Spleen (tissue), 11 donors: ENCODE measurements at regions not wholly inside any gene's neighbourhood (a gene's known extent, or its start where the extent isn't known, plus 50 kb on each side); places are given as distances from the start of the nearest gene placed in this dataset.
A peak's percentile ranks its signal among the peaks of the same experiment; 100 is the strongest.
"Not testable (repeated sequence)": the region's sequence is repeated elsewhere in the genome, so short reads cannot be mapped to it uniquely, and the experiment has no call there.

Experiments
- DNase-seq: peaks from one replicate; pipeline ENCODE4 v3.0.0-alpha.2; 2020
- H3K27ac ChIP-seq, 8 donors: fragments of 200-600 bp; sonication (generic) in 7 of 8; 1 replicate in 4 of 8; 2 replicates in 4 of 8; pipeline versions ENCODE4 v1.5.0 to v1.8.0; 2016 to 2021; ENCODE audit warnings: inconsistent platforms in 4 of 8, mild to moderate bottlenecking in 4 of 8, moderate library complexity in 1 of 8
- H3K27me3 ChIP-seq, 7 donors: fragments of 200-600 bp; sonication (generic) in 6 of 7; replicated peaks in 1 of 7; 1 replicate in 4 of 7; 2 replicates in 3 of 7; pipeline versions ENCODE4 v1.5.0 to v1.8.0; 2016 to 2021; ENCODE audit warnings: inconsistent platforms in 3 of 7, mild to moderate bottlenecking in 1 of 7
- H3K36me3 ChIP-seq, 6 donors: fragments of 200-600 bp; sonication (generic) in 5 of 6; 1 replicate in 4 of 6; 2 replicates in 2 of 6; pipeline versions ENCODE4 v1.5.0 to v1.8.0; 2016 to 2021; ENCODE audit warnings: inconsistent platforms in 2 of 6
- H3K4me1 ChIP-seq, 6 donors: fragments of 200-600 bp; sonication (generic) in 5 of 6; 1 replicate in 3 of 6; 2 replicates in 3 of 6; pipeline versions ENCODE4 v1.5.0 to v1.8.0; 2016 to 2021; ENCODE audit warnings: inconsistent platforms in 3 of 6
- H3K4me3 ChIP-seq, 8 donors: fragments of 200-600 bp; sonication (generic) in 7 of 8; 1 replicate in 4 of 8; 2 replicates in 4 of 8; pipeline versions ENCODE4 v1.5.0 to v1.8.0; 2016 to 2021; ENCODE audit warnings: inconsistent platforms in 4 of 8, mild to moderate bottlenecking in 4 of 8, moderate library complexity in 2 of 8
- H3K9me3 ChIP-seq, 8 donors: fragments of 200-600 bp; sonication (generic) in 7 of 8; 1 replicate in 4 of 8; 2 replicates in 4 of 8; pipeline versions ENCODE4 v1.5.0 to v1.8.0; 2016 to 2021; ENCODE audit warnings: inconsistent platforms in 4 of 8
- CTCF ChIP-seq, 11 experiments: fragments of 200-600 bp in 7 of 11; fragments of 450-650 bp in 4 of 11; sonication (generic) in 4 of 11; IDR thresholded peaks in 8 of 11; conservative IDR thresholded peaks in 3 of 11; 1 replicate in 7 of 11; 2 replicates in 4 of 11; pipeline versions ENCODE4 v1.4.0 to v1.8.0; 2016 to 2021; ENCODE audit warnings: antibody characterized with exemption in 11 of 11, inconsistent platforms in 4 of 11, mild to moderate bottlenecking in 1 of 11
- POLR2A ChIP-seq, 3 donors: fragments of 450-650 bp; IDR thresholded peaks; one replicate each; pipeline ENCODE4 v1.5.1; 2017; ENCODE audit warnings: antibody characterized with exemption in 3 of 3, mild to moderate bottlenecking in 1 of 3
- POLR2AphosphoS5 ChIP-seq, 3 donors: sonication (generic); formaldehyde crosslinking; IDR thresholded peaks; one replicate each; pipeline ENCODE4 v1.5.1; 2017; ENCODE audit warnings: antibody characterized with exemption in 3 of 3
- WGBS, 5 donors: extraction: QIAGEN DNeasy Blood & Tissue Kit in 3 of 5; methylation state at CpG; one replicate each; pipeline versions ENCODE4 v1.1.5 to v1.1.7; 2013 to 2018; 5-methylcytosine and 5-hydroxymethylcytosine counted together
- intact Hi-C: fragments of 100-400 bp; cut with DNase I; formaldehyde crosslinking; loops from one replicate; pipeline ENCODE4 v1.15.0; 2023; ENCODE audit warnings: low total_unique reads
- donor health status: healthy with polysubstance abuse.
- donor health status: DM: no; HTN: no; CAD: no; lungs with moderate emphysema.
- donor health status: DM: no; HTN: no; CAD: no.
- donor health status: Bipolar disorder and iron deficiency.
- donor health status: healthy.
- donor health status: DM: no; HTN: no; CAD: no.
- donor health status: DM: yes; HTN: yes; CAD: no.

GRCh38 chr13:52922961-52923360 is 74.5 kb upstream of the PCDH8 start:
- intact Hi-C loops = no loop called here
- no peak for TF ChIP-seq POLR2AphosphoS5 (IDR thresholded peaks at IDR 0.05)
- no peak for TF ChIP-seq CTCF (IDR thresholded peaks at IDR 0.05 in 8 of 11, conservative IDR thresholded peaks at IDR 0.05 in 3 of 11)
- TF ChIP-seq POLR2A (IDR thresholded peaks at IDR 0.05) = no peak

DNA sequence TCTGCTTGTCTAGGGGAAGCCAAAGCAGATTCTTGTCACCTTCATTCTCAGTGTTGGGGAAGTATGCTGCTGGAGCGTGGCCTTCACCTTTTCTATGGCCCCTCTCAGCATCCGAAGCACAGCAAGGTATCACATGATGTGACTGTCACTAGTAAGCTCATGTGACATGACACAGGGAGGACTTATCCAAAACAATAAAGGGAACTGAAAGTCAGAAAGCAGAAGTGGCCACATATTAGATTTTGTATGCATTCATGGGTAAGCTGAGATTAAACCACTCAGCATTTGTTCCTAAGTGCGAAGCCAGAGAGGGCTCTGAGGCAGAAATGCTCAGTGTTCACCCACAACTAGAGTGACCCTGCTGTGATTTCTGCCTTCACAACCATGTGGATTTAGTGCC is 72.8 kb upstream of the PCDH8 start:
- peak overlapping the region in 6 of 8 donors; percentile 21 to 81 (median 61) for H3K27ac ChIP-seq

More at GRCh38 chr13:52922961-52923360, 74.5 kb upstream of the PCDH8 start:
- peaks cover 0 to 6% (median 0%) of the 10 kb centered on the region in 6 donors for H3K4me1 ChIP-seq
- peaks cover 0 to under 1% (median 0%) of the 10 kb centered on the region in 7 donors for H3K27me3 ChIP-seq
- no peaks in the 10 kb centered on the region for H3K9me3 ChIP-seq
- H3K36me3 ChIP-seq = no peaks in the 10 kb centered on the region
- 87 to 100% (median 96%) methylated on average over 1 of the region's 1 CpG for WGBS, 5 donors
- no peak overlapping the region for H3K4me3 ChIP-seq
- DNase-seq = no peak
- H3K27ac ChIP-seq = no peak overlapping the region

GRCh38 chr13:52916486-52916990 is 68.1 kb upstream of the PCDH8 start:
- Histone ChIP-seq H3K27me3 (no peaks in the 10 kb centered on the region), H3K36me3 (no peaks in the 10 kb centered on the region), H3K9me3 (peaks cover 0 to 5% (median 0%) of the 10 kb centered on the region in 8 donors), H3K4me3 (no peak overlapping the region), H3K4me1 (peaks cover 0 to 3% (median 0%) of the 10 kb centered on the region in 6 donors), H3K27ac (no peak overlapping the region)
- no peak for DNase-seq
- intact Hi-C loops = no loop called here
- TF ChIP-seq CTCF (IDR thresholded peaks at IDR 0.05 in 8 of 11, conservative IDR thresholded peaks at IDR 0.05 in 3 of 11) = no peak
- no peak for TF ChIP-seq POLR2A (IDR thresholded peaks at IDR 0.05)
- no peak for TF ChIP-seq POLR2AphosphoS5 (IDR thresholded peaks at IDR 0.05)

More for the DNA sequence above, 72.8 kb upstream of the PCDH8 start:
- intact Hi-C loops = no loop called here
- WGBS, 5 donors = 20 to 47% (median 25%) methylated on average over 3 of the region's 3 CpGs
- H3K9me3 ChIP-seq = peaks cover 0 to 5% (median 0%) of the 10 kb centered on the region in 8 donors
- H3K4me3 ChIP-seq = no peak overlapping the region
- H3K27me3 ChIP-seq = no peaks in the 10 kb centered on the region
- H3K36me3 ChIP-seq = no peaks in the 10 kb centered on the region
- DNase-seq = no peak
- TF ChIP-seq POLR2AphosphoS5 (IDR thresholded peaks at IDR 0.05) (peak in 1 of 3 donors; percentile 49), CTCF (IDR thresholded peaks at IDR 0.05 in 8 of 11, conservative IDR thresholded peaks at IDR 0.05 in 3 of 11) (peak in 1 of 11 experiments; percentile 5), POLR2A (IDR thresholded peaks at IDR 0.05) (no peak)
- peaks cover 0 to 6% (median 0%) of the 10 kb centered on the region in 6 donors for H3K4me1 ChIP-seq

- no peak overlapping the region for H3K27ac ChIP-seq
- intact Hi-C loops = no loop called here
- WGBS, 5 donors = 46 to 84% (median 63%) methylated on average over 2 of the region's 2 CpGs
These were observed 62.9 kb upstream of the PCDH8 start for GRCh38 chr13:52911340-52911739.

DNA sequence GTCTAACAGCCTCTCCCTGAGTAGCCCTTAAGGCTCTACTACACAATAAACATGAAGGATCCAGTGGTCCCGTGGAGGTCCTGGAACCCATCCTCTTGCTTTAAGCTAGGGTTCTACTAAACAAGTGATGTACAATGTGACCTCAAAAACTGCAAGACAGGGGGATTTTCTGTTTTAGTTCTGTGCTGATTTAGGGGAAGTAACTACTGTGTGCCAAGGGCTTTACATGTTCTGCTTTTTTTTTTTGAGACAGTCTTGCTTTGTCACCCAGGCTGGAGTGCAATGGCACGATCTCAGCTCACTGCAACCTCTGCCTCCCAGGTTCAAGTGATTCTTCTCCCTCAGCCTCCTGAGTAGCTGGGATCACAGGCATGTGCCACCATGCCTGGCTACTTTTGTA is 61.9 kb upstream of the PCDH8 start:
- peaks cover 0 to 24% (median 0%) of the 10 kb centered on the region in 7 donors for H3K27me3 ChIP-seq
- H3K4me3 ChIP-seq, H3K36me3 ChIP-seq, DNase-seq, intact Hi-C loops, H3K9me3 ChIP-seq: not testable (repeated sequence)
- WGBS, 5 donors = 27 to 42% (median 38%) methylated on average over 2 of the region's 2 CpGs
- H3K27ac ChIP-seq = peak overlapping the region in 4 of 8 donors; percentile 21 to 43 (median 29)
- H3K4me1 ChIP-seq = peaks cover 0 to 11% (median 7%) of the 10 kb centered on the region in 6 donors

More at GRCh38 chr13:52911340-52911739, 62.9 kb upstream of the PCDH8 start:
- no peak for TF ChIP-seq POLR2A (IDR thresholded peaks at IDR 0.05)
- Histone ChIP-seq H3K4me3 (no peak overlapping the region), H3K36me3 (no peaks in the 10 kb centered on the region), H3K27me3 (peaks cover 0 to 16% (median 0%) of the 10 kb centered on the region in 7 donors), H3K4me1 (peaks cover 0 to 11% (median 7%) of the 10 kb centered on the region in 6 donors), H3K9me3 (no peaks in the 10 kb centered on the region)
- no peak for DNase-seq
